T47D (cell line): ENCODE measurements at regions not wholly inside any gene's neighbourhood (a gene's known extent, or its start where the extent isn't known, plus 50 kb on each side); places are given as distances from the start of the nearest gene placed in this dataset.
"Not testable (repeated sequence)": the region's sequence is repeated elsewhere in the genome, so short reads cannot be mapped to it uniquely, and the experiment has no call there.

ENCODE experiments used
- DNase-seq, 2 experiments: peaks; one replicate each; pipeline versions ENCODE4 v3.0.0 to v3.0.0-alpha.2; 2011 to 2012; ENCODE audit warnings: low read depth in 1 of 2, low spot score in 1 of 2
- JUND ChIP-seq: IDR thresholded peaks from 2 replicates; pipeline ENCODE4 v1.6.1; 2012; ENCODE audit warnings: low read depth
- in situ Hi-C: cut with HindIII; loops from 2 replicates; pipeline ENCODE4 v1.10.0; 2016; ENCODE audit warnings: low sequenced_read_pairs, low pct_unique_long_range_greater_than_20kb

GRCh38 chr5:116880601-116881000, 306.0 kb upstream of the SEMA6A start:
- in situ Hi-C loops: no loop called here

GRCh38 chr5:116880150-116880549, 305.5 kb upstream of the SEMA6A start:
- in situ Hi-C loops: no loop called here
- TF ChIP-seq JUND: no peak
- no peak for DNase-seq

More at GRCh38 chr5:116880601-116881000, 306.0 kb upstream of the SEMA6A start:
- DNase-seq: no peak
- no peak for TF ChIP-seq JUND

GRCh38 chr5:116876240-116876840, 301.7 kb upstream of the SEMA6A start:
- no peak for DNase-seq
- in situ Hi-C loops: no loop called here
- no peak for TF ChIP-seq JUND

GRCh38 chr5:116872986-116873385, 298.4 kb upstream of the SEMA6A start:
- no peak for DNase-seq
- TF ChIP-seq JUND: no peak
- in situ Hi-C loops: no loop called here

GRCh38 chr5:116872486-116872885, 297.9 kb upstream of the SEMA6A start:
- in situ Hi-C loops: no loop called here
- DNase-seq: no peak
- no peak for TF ChIP-seq JUND

GRCh38 chr5:116867825-116868224, 293.2 kb upstream of the SEMA6A start:
- DNase-seq, in situ Hi-C loops: not testable (repeated sequence)

GRCh38 chr5:116865651-116866050, 291.0 kb upstream of the SEMA6A start:
- in situ Hi-C loops: no loop called here
- no peak for DNase-seq
- no peak for TF ChIP-seq JUND

- in situ Hi-C loops: no loop called here
- no peak for TF ChIP-seq JUND
- no peak for DNase-seq
These were observed 290.2 kb upstream of the SEMA6A start for GRCh38 chr5:116864838-116865190.

GRCh38 chr5:116864157-116864837, 289.7 kb upstream of the SEMA6A start:
- in situ Hi-C loops: no loop called here
- TF ChIP-seq JUND: no peak
- DNase-seq: peak in 1 of 2 experiments; percentile 57

- TF ChIP-seq JUND: peak; percentile 43; the same call in 1 of the 2 replicates
- peak in 1 of 2 experiments; percentile 17 for DNase-seq
- in situ Hi-C loops: no loop called here
These were observed 288.2 kb upstream of the SEMA6A start for GRCh38 chr5:116862632-116863455.

- TF ChIP-seq JUND: no peak
- DNase-seq: peak in 1 of 2 experiments; percentile 3
- in situ Hi-C loops: no loop called here
These were observed 287.0 kb upstream of the SEMA6A start for GRCh38 chr5:116861666-116862065.

GRCh38 chr5:116861097-116861496, 286.5 kb upstream of the SEMA6A start:
- in situ Hi-C loops: no loop called here
- DNase-seq: no peak
- TF ChIP-seq JUND: no peak
